Common myeloid progenitor, CD34-positive (primary cell): ENCODE measurements at regions not wholly inside any gene's neighbourhood (a gene's known extent, or its start where the extent isn't known, plus 50 kb on each side); places are given as distances from the start of the nearest gene placed in this dataset.

Experiments used
- CTCF ChIA-PET: fragments of 350-600 bp; sonication (Branson Sonifier 250); formaldehyde crosslinking; loops from one replicate; lab custom pipeline; 2021; ENCODE audit warnings: antibody characterized with exemption; lab: Charles Lee
- POLR2A ChIA-PET: fragments of 350-600 bp; sonication (Branson Sonifier 250); formaldehyde crosslinking; loops from one replicate; lab custom pipeline; 2021; ENCODE audit warnings: antibody characterized with exemption; lab: Charles Lee
- DNase-seq, 3 donors: peaks; one replicate each; pipeline versions ENCODE4 v3.0.0 to v3.0.0-alpha.2; 2013
- H3K27ac ChIP-seq, 2 experiments: 1 replicate in 1 of 2; 2 replicates in 1 of 2; pipeline ENCODE4 v1.7.0; 2013; ENCODE audit warnings: inconsistent platforms in 2 of 2, low read length in 2 of 2, mild to moderate bottlenecking in 2 of 2, low read depth in 1 of 2, moderate library complexity in 1 of 2; ENCODE audit not compliant: severe bottlenecking in 2 of 2, insufficient read depth in 1 of 2, poor library complexity in 1 of 2
- H3K27me3 ChIP-seq, 5 experiments: replicated peaks in 2 of 5; 1 replicate in 3 of 5; 2 replicates in 2 of 5; pipeline versions ENCODE4 v1.6.1 to v1.7.0; 2013; ENCODE audit warnings: low read length in 4 of 5, mild to moderate bottlenecking in 2 of 5, moderate library complexity in 2 of 5, inconsistent platforms in 1 of 5; ENCODE audit not compliant: insufficient read depth in 5 of 5, control insufficient read depth in 4 of 5
- H3K36me3 ChIP-seq, 4 experiments: 1 replicate in 2 of 4; 2 replicates in 2 of 4; pipeline versions ENCODE4 v1.6.1 to v1.7.0; 2013; ENCODE audit warnings: low read length in 3 of 4, control low read depth in 1 of 4, mild to moderate bottlenecking in 1 of 4; ENCODE audit not compliant: control insufficient read depth in 4 of 4, insufficient read depth in 4 of 4
- H3K4me1 ChIP-seq, 4 experiments: 1 replicate in 3 of 4; 2 replicates in 1 of 4; pipeline versions ENCODE4 v1.6.1 to v1.7.1; 2013; ENCODE audit warnings: low read length in 3 of 4, mild to moderate bottlenecking in 3 of 4, control low read depth in 1 of 4, inconsistent platforms in 1 of 4, moderate library complexity in 1 of 4; ENCODE audit not compliant: control insufficient read depth in 4 of 4, insufficient read depth in 4 of 4; ENCODE audit errors: control extremely low read depth in 1 of 4
- H3K4me3 ChIP-seq, 7 experiments: 1 replicate in 4 of 7; 2 replicates in 3 of 7; pipeline versions ENCODE4 v1.5.1 to v1.7.0; 2013; ENCODE audit warnings: mild to moderate bottlenecking in 7 of 7, low read length in 6 of 7, moderate library complexity in 6 of 7, inconsistent platforms in 2 of 7, low read depth in 2 of 7, control low read depth in 1 of 7; ENCODE audit not compliant: insufficient read depth in 4 of 7, control insufficient read depth in 1 of 7; ENCODE audit errors: extremely low read depth in 1 of 7
- H3K9me3 ChIP-seq, 5 experiments: 1 replicate in 4 of 5; 2 replicates in 1 of 5; pipeline versions ENCODE4 v1.6.1 to v1.7.1; 2013; ENCODE audit warnings: low read length in 4 of 5, mild to moderate bottlenecking in 2 of 5, inconsistent platforms in 1 of 5, low read depth in 1 of 5, moderate library complexity in 1 of 5; ENCODE audit not compliant: control insufficient read depth in 4 of 5, insufficient read depth in 2 of 5; ENCODE audit errors: control extremely low read depth in 1 of 5
- WGBS: methylation state at CpG from one replicate; pipeline ENCODE4 v1.1.5; 2013; ENCODE audit not compliant: insufficient coverage; 5-methylcytosine and 5-hydroxymethylcytosine counted together

- Histone ChIP-seq H3K27me3 (peaks cover 0 to 3% (median 0%) of the 10 kb centered on the region in 5 experiments), H3K4me1 (no peaks in the 10 kb centered on the region), H3K9me3 (no peaks in the 10 kb centered on the region), H3K36me3 (no peaks in the 10 kb centered on the region), H3K4me3 (no peak overlapping the region), H3K27ac (no peak overlapping the region)
- WGBS = 91% methylated on average over 23 of the region's 32 CpGs
- DNase-seq = no peak
- POLR2A ChIA-PET = no interaction called here
- CTCF ChIA-PET = interaction anchor here (1.2 kb wide), 1 partner anchor 344 kb away, joined by 3 read pairs; no protein-coding TSS in a partner anchor
Measured at GRCh38 chr13:27014406-27015359, 156.9 kb downstream of the USP12 start.

- Histone ChIP-seq H3K27me3 (peaks cover 0 to 9% (median 0%) of the 10 kb centered on the region in 5 experiments), H3K4me3 (no peak overlapping the region), H3K27ac (no peak overlapping the region), H3K36me3 (no peaks in the 10 kb centered on the region), H3K4me1 (no peaks in the 10 kb centered on the region), H3K9me3 (no peaks in the 10 kb centered on the region)
- ChIA-PET CTCF (interaction anchor here (0.6 to 1.1 kb wide), 2 partner anchors 9 to 797 kb away, joined by 3 to 6 read pairs; no protein-coding TSS in a partner anchor), POLR2A (interaction anchor here (0.7 kb wide), 1 partner anchor 1266 kb away, joined by 3 read pairs; no protein-coding TSS in a partner anchor)
- DNase-seq = no peak
- WGBS = 94% methylated on average over 2 of the region's 7 CpGs
Measured at GRCh38 chr13:27012482-27013197, 159.0 kb downstream of the USP12 start.

GRCh38 chr13:27011661-27012060, 159.9 kb downstream of the USP12 start:
- Histone ChIP-seq H3K4me1 (peaks cover 0 to 6% (median 5%) of the 10 kb centered on the region in 4 experiments), H3K27me3 (peaks cover 0 to 19% (median 3%) of the 10 kb centered on the region in 5 experiments), H3K36me3 (no peaks in the 10 kb centered on the region), H3K27ac (no peak overlapping the region), H3K9me3 (no peaks in the 10 kb centered on the region), H3K4me3 (no peak overlapping the region)
- ChIA-PET POLR2A (no interaction called here), CTCF (interaction anchor here (0.9 to 1.1 kb wide), 2 partner anchors 10 to 28 kb away, joined by 3 read pairs; no protein-coding TSS in a partner anchor)
- DNase-seq = no peak
- 94% methylated on average over 4 of the region's 5 CpGs for WGBS

GRCh38 chr13:27008733-27009132, 162.9 kb downstream of the USP12 start:
- Histone ChIP-seq H3K27ac (no peak overlapping the region), H3K4me3 (no peak overlapping the region), H3K9me3 (no peaks in the 10 kb centered on the region), H3K4me1 (peaks cover 0 to 21% (median 20%) of the 10 kb centered on the region in 4 experiments), H3K27me3 (peaks cover 0 to 19% (median 3%) of the 10 kb centered on the region in 5 experiments), H3K36me3 (no peaks in the 10 kb centered on the region)
- DNase-seq = no peak
- CTCF ChIA-PET = interaction anchor here (0.8 to 4.3 kb wide), 6 partner anchors 11 to 265 kb away, joined by 3 to 18 read pairs (median 4); partner anchors contain the start of gene RASL11A
- POLR2A ChIA-PET = no interaction called here
- WGBS = no CpG with 5 or more reads among the region's 3 CpGs

GRCh38 chr13:27007166-27007565, 164.4 kb downstream of the USP12 start:
- H3K4me1 ChIP-seq = peaks cover 0 to 21% (median 20%) of the 10 kb centered on the region in 4 experiments
- peaks cover 0 to 2% (median 0%) of the 10 kb centered on the region in 5 experiments for H3K9me3 ChIP-seq
- H3K27ac ChIP-seq = no peak overlapping the region
- DNase-seq = no peak
- 71% methylated on average over 10 of the region's 12 CpGs for WGBS
- CTCF ChIA-PET = interaction anchor here (4.3 kb wide), 1 partner anchor 21 kb away, joined by 18 read pairs; no protein-coding TSS in a partner anchor
- H3K27me3 ChIP-seq = peaks cover 0 to 19% (median 3%) of the 10 kb centered on the region in 5 experiments
- H3K4me3 ChIP-seq = peak overlapping the region in 4 of 7 experiments; percentile 53 to 80 (median 68)
- H3K36me3 ChIP-seq = no peaks in the 10 kb centered on the region
- POLR2A ChIA-PET = interaction anchor here (0.6 kb wide), 1 partner anchor 1664 kb away, joined by 5 read pairs; no protein-coding TSS in a partner anchor

- Histone ChIP-seq H3K27me3 (peaks cover 0 to 19% (median 3%) of the 10 kb centered on the region in 5 experiments), H3K4me3 (peak overlapping the region; percentile 40 to 80 (median 57)), H3K27ac (no peak overlapping the region), H3K36me3 (no peaks in the 10 kb centered on the region), H3K4me1 (peaks cover 0 to 21% (median 20%) of the 10 kb centered on the region in 4 experiments), H3K9me3 (peaks cover 0 to 2% (median 0%) of the 10 kb centered on the region in 5 experiments)
- DNase-seq = peak in 1 of 3 donors; percentile 18
- WGBS = 0% methylated on average over 25 of the region's 29 CpGs
- ChIA-PET CTCF (interaction anchor here (1.2 to 4.3 kb wide), 4 partner anchors 11 to 35 kb away, joined by 3 to 18 read pairs (median 4); no protein-coding TSS in a partner anchor), POLR2A (interaction anchor here (0.6 kb wide), 2 partner anchors 20 to 1664 kb away, joined by 3 to 5 read pairs; no protein-coding TSS in a partner anchor)
Measured at GRCh38 chr13:27006519-27007161, 165.0 kb downstream of the USP12 start.
